Left renal pelvis (tissue), 4 donors: ENCODE measurements at regions not wholly inside any gene's neighbourhood (a gene's known extent, or its start where the extent isn't known, plus 50 kb on each side); places are given as distances from the start of the nearest gene placed in this dataset.

Experiments used
- DNase-seq, 4 donors: peaks; one replicate each; pipeline ENCODE4 v3.0.0-alpha.2; 2013; ENCODE audit warnings: low read depth in 4 of 4, low spot score in 3 of 4

DNA sequence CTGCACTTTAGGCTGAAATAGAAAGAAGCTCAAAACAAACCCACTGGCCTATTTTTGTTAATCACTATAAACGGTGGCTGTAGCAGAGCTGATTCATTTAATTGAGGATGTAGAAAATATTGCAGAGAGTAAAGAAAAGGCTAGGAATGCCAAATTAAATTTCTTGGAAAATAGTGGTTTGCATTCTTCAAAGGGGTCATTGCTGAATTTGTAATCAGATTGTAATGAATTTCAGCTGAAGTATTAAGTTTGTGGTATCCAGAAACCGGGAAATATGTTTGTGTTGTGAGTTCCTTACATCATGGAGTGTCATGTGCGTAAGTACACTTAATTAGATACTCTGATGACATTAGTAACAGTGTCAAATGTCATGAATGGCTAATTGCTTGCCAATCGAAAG, 203.0 kb downstream of the SAMD5 start:
- DNase-seq: no peak

DNA sequence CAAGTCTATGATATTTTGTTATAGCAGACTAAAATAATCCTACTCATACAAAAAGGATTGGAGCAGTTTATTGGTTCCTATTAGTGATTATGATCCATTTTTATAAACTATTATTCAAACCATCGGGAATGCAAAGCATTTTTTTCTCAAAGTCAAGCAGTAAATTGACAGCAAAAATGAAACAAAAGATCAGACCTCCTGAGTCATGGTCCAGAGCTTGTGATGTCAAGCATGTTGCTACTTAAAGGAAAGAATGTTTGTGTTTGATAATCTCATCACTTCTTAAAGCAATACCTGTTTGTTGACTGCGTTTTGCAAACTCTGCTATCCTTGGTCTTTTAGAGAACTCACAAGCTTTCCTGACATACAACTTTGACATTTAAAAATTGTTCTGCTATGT, 204.4 kb downstream of the SAMD5 start:
- DNase-seq: no peak

DNA sequence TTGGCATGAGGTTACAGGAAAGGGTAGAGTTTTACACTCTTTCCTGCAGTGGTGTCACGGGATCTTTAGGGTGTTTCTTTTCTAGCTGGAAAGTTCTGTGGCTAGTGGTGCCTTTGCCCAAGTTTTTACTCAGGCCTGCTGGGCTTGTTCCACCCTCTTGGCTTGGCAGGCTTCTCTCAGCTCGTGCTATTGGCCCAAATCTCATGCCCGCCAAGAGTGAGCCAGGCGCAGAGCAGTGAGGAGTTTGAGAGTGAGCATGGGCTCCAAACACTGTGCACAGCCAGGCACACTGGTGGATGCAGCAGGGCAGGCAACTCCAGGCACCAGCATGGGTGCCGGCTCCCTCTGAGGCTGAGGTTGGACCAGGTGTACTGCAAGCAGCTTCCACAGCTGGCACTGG, 206.5 kb downstream of the SAMD5 start:
- DNase-seq: no peak

- DNase-seq: no peak
Observed at GRCh38 chr6:147716434-147716833, 207.9 kb downstream of the SAMD5 start.

GRCh38 chr6:147717991-147718390, 209.5 kb downstream of the SAMD5 start:
- no peak for DNase-seq

DNA sequence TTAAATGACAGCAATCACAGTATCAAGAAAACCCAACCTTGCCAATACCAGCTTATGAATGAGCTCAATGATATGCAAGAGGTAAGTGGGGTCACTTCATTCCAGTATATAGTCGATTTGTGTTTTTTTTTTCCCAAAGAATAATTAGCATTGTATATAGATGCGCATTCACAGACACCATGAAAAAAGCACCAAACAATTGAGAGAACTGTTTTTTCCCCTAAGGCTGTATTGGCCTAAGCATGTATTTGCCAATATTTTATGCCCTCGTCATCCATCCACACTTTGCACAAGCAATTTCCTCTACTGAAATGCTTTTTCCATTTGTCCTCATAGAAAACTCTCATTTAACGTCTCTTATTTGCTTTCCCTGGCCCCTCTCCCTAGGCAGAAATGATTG, 213.7 kb downstream of the SAMD5 start:
- no peak for DNase-seq

DNA sequence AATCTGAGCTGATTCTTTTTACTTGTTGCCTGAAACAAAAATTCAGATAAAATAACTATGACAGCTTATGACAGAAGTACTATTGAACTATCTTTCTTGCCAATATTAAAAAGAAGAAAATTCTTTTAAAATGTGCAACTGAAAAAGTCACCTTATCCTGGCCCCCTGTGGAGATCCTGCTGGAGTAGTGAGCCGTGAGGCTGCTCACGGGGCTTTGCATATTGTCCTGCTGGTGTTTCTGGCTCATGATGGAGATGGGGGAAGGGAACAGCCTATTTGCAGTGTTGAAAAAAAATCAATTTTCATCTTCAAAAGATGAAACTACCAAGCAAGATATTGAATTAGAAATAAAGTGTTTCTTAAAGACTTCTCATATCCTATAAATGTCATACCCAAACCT, 216.0 kb downstream of the SAMD5 start:
- no peak for DNase-seq

- no peak for DNase-seq
Observed at GRCh38 chr6:147726342-147726741, 217.9 kb downstream of the SAMD5 start.

GRCh38 chr6:147728903-147729302, 220.4 kb downstream of the SAMD5 start:
- DNase-seq: no peak

DNA sequence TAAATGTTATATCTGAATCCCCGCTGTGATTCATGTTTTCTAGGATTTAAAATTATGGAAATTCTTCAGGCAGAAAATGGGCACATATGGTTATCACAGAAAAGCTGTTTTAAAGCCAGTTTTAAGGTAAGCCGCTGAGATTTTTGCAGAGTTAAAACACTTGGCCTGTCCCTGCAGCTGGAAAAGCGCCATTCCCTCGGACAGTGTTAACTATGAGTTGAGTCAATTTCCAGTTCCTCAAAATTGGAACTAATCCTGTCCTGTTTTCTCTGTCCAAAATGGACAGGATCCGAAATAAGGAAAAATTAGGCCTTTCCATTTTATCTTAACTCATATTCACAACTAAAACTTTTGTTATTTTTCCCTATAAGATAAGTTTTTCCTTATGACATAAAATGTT, 225.2 kb downstream of the SAMD5 start:
- DNase-seq: no peak

DNA sequence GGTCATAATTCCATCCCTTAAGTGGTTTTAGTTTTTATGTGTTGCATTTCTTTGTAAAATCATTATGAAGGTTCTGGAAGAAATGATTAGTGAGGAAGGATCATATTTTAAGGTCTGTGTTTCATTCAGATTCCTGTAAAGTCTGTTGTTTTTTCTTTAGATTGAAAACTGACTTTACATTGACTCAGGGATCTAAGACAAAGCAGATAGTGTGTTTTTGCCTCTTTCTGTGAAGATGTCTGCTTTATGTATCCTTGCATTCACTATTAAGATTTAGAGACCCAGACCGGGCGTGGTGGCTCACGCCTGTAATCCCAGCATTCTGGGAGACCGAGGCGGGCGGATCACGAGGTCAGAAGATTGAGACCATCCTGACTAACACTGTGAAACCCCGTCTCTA, 225.7 kb downstream of the SAMD5 start:
- DNase-seq: no peak

GRCh38 chr6:147735924-147736323, 227.4 kb downstream of the SAMD5 start:
- DNase-seq: no peak

DNA sequence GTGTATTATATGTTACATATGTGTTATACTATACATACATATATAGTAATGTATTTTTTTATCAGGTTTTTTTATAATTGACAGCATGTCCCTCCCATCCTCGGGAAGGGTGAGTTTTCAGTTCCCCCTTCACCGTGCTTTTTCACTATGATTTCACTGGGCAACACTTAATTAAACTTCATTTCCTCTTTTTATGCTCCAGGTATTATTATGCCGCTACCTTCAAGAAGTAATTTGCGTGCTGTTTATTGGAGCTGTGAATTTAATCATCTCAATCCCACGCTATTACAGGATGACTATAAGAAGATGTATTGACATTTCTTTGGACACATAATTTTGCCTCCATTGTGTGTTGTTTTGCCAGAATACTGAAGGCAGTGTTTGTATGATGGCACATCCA, 228.6 kb downstream of the SAMD5 start:
- DNase-seq: no peak

GRCh38 chr6:147738099-147738498, 229.6 kb downstream of the SAMD5 start:
- no peak for DNase-seq

- no peak for DNase-seq
Observed at GRCh38 chr6:147738516-147739162, 230.1 kb downstream of the SAMD5 start.

DNA sequence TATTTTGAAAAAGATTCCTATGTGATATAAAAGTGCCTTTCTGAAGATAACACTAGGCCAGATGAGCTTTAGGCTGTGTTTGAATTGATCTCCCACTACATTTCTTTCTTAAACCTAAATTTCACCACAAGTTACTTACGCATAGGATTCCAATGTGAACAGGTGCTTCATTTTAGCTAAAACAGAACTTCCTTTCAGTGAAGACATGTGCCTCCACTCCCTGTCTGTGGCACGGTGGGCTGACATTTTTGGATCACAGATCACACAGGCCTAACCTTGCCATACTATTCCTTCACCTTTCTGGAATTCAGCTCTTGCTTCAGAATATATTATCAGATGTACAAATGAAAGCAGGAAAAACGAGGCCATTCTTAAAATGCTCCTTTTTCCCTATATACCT, 231.8 kb downstream of the SAMD5 start:
- no peak for DNase-seq

GRCh38 chr6:147740916-147741315, 232.4 kb downstream of the SAMD5 start:
- no peak for DNase-seq

- DNase-seq: no peak
Observed at GRCh38 chr6:147741389-147741788, 232.9 kb downstream of the SAMD5 start.

GRCh38 chr6:147742440-147742839, 233.9 kb downstream of the SAMD5 start:
- no peak for DNase-seq

GRCh38 chr6:147744012-147744411, 235.5 kb downstream of the SAMD5 start:
- no peak for DNase-seq

- DNase-seq: no peak
Observed at GRCh38 chr6:147749331-147749730, 240.8 kb downstream of the SAMD5 start.

DNA sequence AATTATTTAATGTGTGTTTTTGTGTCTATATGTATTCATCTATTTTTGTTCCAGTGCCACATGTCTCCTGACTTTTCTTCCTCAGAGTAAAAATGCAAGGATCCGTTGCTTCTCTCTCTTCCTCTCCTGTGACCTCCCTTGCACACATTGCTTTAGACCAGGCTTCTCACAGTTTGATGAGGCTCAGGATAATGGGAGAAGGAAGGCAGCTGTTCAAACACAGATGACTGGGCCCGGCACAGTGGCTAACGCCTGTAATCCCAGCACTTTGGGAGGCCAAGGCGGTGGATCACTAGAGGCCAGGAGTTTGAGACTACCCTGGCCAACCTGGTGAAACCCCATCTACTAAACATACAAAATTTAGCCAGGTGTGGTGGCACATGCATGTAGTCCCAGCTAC, 241.9 kb downstream of the SAMD5 start:
- DNase-seq: no peak

GRCh38 chr6:147751232-147751631, 242.7 kb downstream of the SAMD5 start:
- DNase-seq: no peak
